BE2C (cell line): ENCODE measurements at regions not wholly inside any gene's neighbourhood (a gene's known extent, or its start where the extent isn't known, plus 50 kb on each side); places are given as distances from the start of the nearest gene placed in this dataset.

Experiments
- DNase-seq: peaks from one replicate; pipeline ENCODE4 v3.0.0-alpha.2; 2020
- H3K27me3 ChIP-seq: fragments of 250-450 bp; sonication (Bioruptor Pico); 2 replicates; pipeline ENCODE4 v1.5.1; 2020; ENCODE audit warnings: mild to moderate bottlenecking
- H3K36me3 ChIP-seq: fragments of 250-450 bp; sonication (Bioruptor Pico); 2 replicates; pipeline ENCODE4 v1.5.1; 2020; ENCODE audit warnings: mild to moderate bottlenecking
- H3K4me1 ChIP-seq: fragments of 250-450 bp; sonication (Bioruptor Pico); 2 replicates; pipeline ENCODE4 v1.5.1; 2020
- H3K4me3 ChIP-seq: 2 replicates; pipeline ENCODE4 v1.5.1; 2011; ENCODE audit warnings: low read depth, low read length
- H3K9me3 ChIP-seq: fragments of 250-450 bp; sonication (Bioruptor Pico); 2 replicates; pipeline ENCODE4 v1.5.1; 2020
- TF ChIP-seq, protein P1 (sequence below): IDR thresholded peaks from 2 replicates; pipeline ENCODE4 v1.5.1; 2012; ENCODE audit warnings: mild to moderate bottlenecking, low read depth, low read length

DNA sequence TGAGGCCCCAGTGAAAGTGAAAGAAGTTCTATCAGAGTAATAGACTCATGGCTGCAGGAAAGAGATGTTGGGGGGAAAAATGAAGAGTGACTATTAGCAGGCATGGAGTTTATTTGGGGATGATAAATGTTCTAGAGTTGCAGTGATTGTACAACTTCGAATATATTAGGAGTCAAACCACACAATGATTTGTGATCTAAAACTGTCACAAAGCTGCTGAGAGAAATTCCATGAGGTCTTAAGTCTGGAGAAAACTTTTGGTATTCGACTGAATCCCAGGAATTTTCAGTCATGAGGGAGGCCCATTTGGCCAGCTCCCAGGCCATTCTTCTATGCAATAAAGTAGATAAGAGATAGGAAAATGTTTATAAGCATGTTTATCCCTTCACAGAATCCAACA lies 55.9 kb upstream of the UNC5B start:
- Histone ChIP-seq H3K9me3 (no peaks in the 10 kb centered on the region), H3K36me3 (no peaks in the 10 kb centered on the region), H3K4me1 (no peaks in the 10 kb centered on the region), H3K27me3 (no peaks in the 10 kb centered on the region), H3K4me3 (no peak overlapping the region)
- TF ChIP-seq, protein P1, sequence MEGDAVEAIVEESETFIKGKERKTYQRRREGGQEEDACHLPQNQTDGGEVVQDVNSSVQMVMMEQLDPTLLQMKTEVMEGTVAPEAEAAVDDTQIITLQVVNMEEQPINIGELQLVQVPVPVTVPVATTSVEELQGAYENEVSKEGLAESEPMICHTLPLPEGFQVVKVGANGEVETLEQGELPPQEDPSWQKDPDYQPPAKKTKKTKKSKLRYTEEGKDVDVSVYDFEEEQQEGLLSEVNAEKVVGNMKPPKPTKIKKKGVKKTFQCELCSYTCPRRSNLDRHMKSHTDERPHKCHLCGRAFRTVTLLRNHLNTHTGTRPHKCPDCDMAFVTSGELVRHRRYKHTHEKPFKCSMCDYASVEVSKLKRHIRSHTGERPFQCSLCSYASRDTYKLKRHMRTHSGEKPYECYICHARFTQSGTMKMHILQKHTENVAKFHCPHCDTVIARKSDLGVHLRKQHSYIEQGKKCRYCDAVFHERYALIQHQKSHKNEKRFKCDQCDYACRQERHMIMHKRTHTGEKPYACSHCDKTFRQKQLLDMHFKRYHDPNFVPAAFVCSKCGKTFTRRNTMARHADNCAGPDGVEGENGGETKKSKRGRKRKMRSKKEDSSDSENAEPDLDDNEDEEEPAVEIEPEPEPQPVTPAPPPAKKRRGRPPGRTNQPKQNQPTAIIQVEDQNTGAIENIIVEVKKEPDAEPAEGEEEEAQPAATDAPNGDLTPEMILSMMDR, result no peak
- no peak for DNase-seq

DNA sequence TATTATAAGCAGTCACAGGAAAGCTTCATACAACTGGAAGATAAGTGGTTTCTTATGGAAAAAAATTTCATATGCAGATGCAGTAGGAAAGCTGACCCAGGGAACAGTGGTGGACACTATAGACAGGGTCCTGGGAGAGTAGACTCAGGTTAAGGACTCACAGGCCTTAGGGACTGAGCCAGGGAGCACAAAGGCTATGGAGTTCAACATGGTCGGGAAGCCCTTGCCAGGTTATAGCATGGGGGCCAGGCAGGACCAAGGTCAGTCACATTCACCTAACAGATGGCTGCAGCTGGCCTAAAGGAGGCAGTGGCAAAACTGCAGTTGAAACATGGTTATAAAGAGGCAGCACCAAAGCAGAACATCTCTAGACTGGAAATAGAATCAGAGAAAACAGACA lies 54.9 kb upstream of the UNC5B start:
- no peak for DNase-seq
- Histone ChIP-seq H3K9me3 (no peaks in the 10 kb centered on the region), H3K27me3 (no peaks in the 10 kb centered on the region), H3K4me3 (no peak overlapping the region), H3K36me3 (no peaks in the 10 kb centered on the region), H3K4me1 (no peaks in the 10 kb centered on the region)
- TF ChIP-seq, protein P1, result no peak

DNA sequence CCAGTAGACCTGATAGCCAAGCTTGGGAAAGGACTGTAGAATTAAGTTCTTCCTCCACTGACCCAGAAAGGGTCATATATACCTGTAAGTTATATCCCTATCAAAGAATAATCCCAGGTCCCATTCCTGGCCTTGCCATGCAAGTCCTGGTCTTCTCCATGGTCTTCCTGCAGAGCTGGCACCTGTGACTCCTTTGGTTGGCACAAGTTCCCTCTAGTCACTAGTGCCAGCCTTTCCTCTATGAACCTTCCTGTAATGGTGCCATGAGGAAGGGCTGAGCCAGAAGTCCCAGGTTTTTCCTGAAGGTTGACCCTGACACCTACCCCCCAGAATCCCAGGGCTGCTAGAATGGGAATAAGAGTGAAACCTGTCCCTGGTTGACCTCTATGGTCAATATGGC lies 54.1 kb upstream of the UNC5B start:
- no peak for DNase-seq
- Histone ChIP-seq H3K4me1 (no peaks in the 10 kb centered on the region), H3K4me3 (no peak overlapping the region), H3K36me3 (no peaks in the 10 kb centered on the region), H3K27me3 (no peaks in the 10 kb centered on the region), H3K9me3 (no peaks in the 10 kb centered on the region)
- TF ChIP-seq, protein P1, result no peak

DNA sequence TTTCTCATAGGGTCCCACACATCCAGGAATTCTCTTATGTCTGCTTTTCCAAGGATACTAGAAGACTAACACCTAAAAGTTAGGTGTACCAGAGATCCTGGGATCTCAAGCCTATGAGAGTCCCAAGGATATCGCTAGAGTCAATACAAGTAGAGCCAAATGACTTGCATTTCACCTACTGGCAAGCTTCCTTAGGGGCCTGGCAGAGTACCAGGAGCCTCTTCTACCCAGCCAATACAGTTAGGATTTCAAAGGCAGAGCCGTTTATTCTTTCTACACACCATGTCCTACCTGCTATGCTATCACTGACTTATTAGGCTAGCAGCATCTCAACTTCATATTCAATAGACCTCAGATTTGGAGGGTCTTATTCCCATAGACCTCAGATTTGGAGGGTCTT lies 53.5 kb upstream of the UNC5B start:
- no peaks in the 10 kb centered on the region for H3K9me3 ChIP-seq
- TF ChIP-seq, protein P1, result no peak
- no peaks in the 10 kb centered on the region for H3K27me3 ChIP-seq
- H3K4me1 ChIP-seq, result no peaks in the 10 kb centered on the region
- no peak overlapping the region for H3K4me3 ChIP-seq
- no peaks in the 10 kb centered on the region for H3K36me3 ChIP-seq
- no peak for DNase-seq

DNA sequence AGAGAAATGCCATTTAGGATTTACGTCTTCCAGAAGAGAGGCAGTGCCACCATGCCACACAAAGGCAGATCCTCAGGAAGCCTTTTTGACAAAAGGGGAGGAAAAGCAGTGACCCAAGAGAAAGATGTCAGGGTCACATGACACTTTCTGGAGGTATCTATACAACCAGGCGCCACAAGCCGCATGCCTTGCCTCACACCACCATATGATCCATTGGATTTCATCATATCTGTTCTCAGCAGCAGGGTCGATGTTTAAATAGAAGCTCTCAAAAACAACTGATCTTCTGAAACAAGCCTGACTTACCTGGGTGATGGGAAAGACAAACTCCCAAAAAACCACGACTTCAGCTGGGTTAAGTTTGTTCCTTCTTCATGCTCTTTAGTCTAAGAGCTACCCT lies 52.5 kb upstream of the UNC5B start:
- H3K4me1 ChIP-seq, result no peaks in the 10 kb centered on the region
- H3K36me3 ChIP-seq, result no peaks in the 10 kb centered on the region
- no peak for DNase-seq
- no peaks in the 10 kb centered on the region for H3K27me3 ChIP-seq
- H3K4me3 ChIP-seq, result no peak overlapping the region
- TF ChIP-seq, protein P1, result no peak
- H3K9me3 ChIP-seq, result no peaks in the 10 kb centered on the region

DNA sequence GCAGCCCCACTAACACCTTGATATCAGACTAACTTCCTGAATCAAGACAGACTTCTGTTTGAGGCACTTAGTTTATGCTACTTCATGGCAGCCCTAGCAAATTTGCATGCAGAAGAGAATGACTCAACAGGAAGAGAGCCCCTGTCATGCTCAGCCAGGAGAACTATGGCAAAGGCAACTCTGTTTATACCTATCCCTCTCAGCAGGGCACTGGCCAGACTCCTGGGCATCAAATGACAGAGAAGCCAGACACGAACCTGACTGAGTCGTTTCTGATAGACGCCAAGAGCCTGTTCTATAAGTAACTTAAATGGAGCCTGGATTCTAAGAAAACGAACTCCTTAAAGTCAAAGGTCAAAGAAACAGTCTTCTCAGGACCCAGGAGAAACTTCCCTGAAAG lies 50.9 kb upstream of the UNC5B start:
- TF ChIP-seq, protein P1, result no peak
- H3K4me3 ChIP-seq, result no peak overlapping the region
- H3K9me3 ChIP-seq, result no peaks in the 10 kb centered on the region
- H3K36me3 ChIP-seq, result no peaks in the 10 kb centered on the region
- H3K27me3 ChIP-seq, result no peaks in the 10 kb centered on the region
- DNase-seq, result no peak
- no peaks in the 10 kb centered on the region for H3K4me1 ChIP-seq
